ENCODE measurements at regions not wholly inside any gene's neighbourhood (a gene's known extent, or its start where the extent isn't known, plus 50 kb on each side); places are given as distances from the start of the nearest gene placed in this dataset.

GRCh38 chr12:115205755-115206308 is 521.9 kb upstream of the TBX3 start:
- TF ChIP-seq CTCF (IDR thresholded peaks at IDR 0.05) = no peak
- TF ChIP-seq EZH2phosphoT487 (IDR thresholded peaks at IDR 0.05) = no peak
